ENCODE measurements at regions not wholly inside any gene's neighbourhood (a gene's known extent, or its start where the extent isn't known, plus 50 kb on each side); places are given as distances from the start of the nearest gene placed in this dataset.

GRCh38 chr6:99219788-99220187 lies 129.7 kb downstream of the FAXC start:
- DNase-seq (ENCODE audit: extremely low read depth in 1 of 11, low read depth in 9 of 11, low spot score in 4 of 11): no peak

GRCh38 chr6:99216959-99217358 lies 132.5 kb downstream of the FAXC start:
- DNase-seq (ENCODE audit: extremely low read depth in 1 of 11, low read depth in 9 of 11, low spot score in 4 of 11): no peak

GRCh38 chr6:99195986-99196655 lies 153.4 kb downstream of the FAXC start:
- peak in 3 of 11 donors; percentile 2 to 31 (median 12) for DNase-seq (ENCODE audit: extremely low read depth in 1 of 11, low read depth in 9 of 11, low spot score in 4 of 11)

GRCh38 chr6:99192561-99192960 lies 156.9 kb downstream of the FAXC start:
- DNase-seq (ENCODE audit: extremely low read depth in 1 of 11, low read depth in 9 of 11, low spot score in 4 of 11): no peak

- DNase-seq (ENCODE audit: extremely low read depth in 1 of 11, low read depth in 9 of 11, low spot score in 4 of 11): no peak
Measured at GRCh38 chr6:99189823-99190721, 159.4 kb downstream of the FAXC start.

GRCh38 chr6:99187429-99187828 lies 162.0 kb downstream of the FAXC start:
- no peak for DNase-seq (ENCODE audit: extremely low read depth in 1 of 11, low read depth in 9 of 11, low spot score in 4 of 11)

GRCh38 chr6:99186417-99186816 lies 163.1 kb downstream of the FAXC start:
- DNase-seq (ENCODE audit: extremely low read depth in 1 of 11, low read depth in 9 of 11, low spot score in 4 of 11): no peak

- DNase-seq (ENCODE audit: extremely low read depth in 1 of 11, low read depth in 9 of 11, low spot score in 4 of 11): no peak
Measured at GRCh38 chr6:99185525-99185924, 163.9 kb downstream of the FAXC start.

GRCh38 chr6:99184696-99185095 lies 164.8 kb downstream of the FAXC start:
- no peak for DNase-seq (ENCODE audit: extremely low read depth in 1 of 11, low read depth in 9 of 11, low spot score in 4 of 11)

GRCh38 chr6:99183066-99183465 lies 166.4 kb downstream of the FAXC start:
- DNase-seq (ENCODE audit: extremely low read depth in 1 of 11, low read depth in 9 of 11, low spot score in 4 of 11): no peak

DNA sequence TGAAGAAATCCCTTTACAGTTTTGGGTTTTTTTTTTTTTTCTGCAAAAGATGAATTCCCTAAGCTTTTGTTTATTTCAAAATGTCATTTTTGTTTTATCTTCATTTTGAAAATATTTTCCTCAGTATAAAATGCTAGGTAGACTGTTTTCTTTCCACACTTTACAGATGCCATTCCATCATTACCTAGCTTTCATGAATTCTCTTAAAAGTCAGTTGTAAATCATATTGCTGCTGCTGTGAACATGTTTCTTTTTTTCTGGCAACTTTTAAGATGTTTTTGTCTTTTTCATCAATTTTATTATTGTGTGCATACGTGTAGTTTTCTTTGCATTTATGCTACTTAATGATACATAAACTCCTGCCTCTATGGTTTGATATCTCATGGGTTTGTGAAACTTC lies 168.3 kb downstream of the FAXC start:
- no peak for DNase-seq (ENCODE audit: extremely low read depth in 1 of 11, low read depth in 9 of 11, low spot score in 4 of 11)

DNA sequence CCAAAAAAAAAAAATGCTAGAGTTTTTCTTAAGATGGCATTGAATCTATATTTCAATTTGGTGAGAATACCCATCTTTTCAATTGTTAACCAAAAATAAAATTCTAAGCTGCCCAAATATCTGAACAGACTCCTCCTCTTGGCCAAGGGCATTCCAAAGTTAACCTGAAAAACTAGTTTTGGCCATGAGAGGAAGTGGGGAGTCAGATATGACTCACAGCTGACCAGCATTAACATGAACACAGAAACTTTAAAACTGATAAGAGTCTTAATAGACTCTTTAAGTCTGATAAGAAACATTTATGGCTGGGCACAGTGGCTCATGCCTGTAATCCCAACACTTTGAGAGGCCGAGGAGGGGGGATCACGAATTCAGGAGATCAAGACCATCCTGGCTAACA lies 171.3 kb downstream of the FAXC start:
- no peak for DNase-seq (ENCODE audit: extremely low read depth in 1 of 11, low read depth in 9 of 11, low spot score in 4 of 11)

DNA sequence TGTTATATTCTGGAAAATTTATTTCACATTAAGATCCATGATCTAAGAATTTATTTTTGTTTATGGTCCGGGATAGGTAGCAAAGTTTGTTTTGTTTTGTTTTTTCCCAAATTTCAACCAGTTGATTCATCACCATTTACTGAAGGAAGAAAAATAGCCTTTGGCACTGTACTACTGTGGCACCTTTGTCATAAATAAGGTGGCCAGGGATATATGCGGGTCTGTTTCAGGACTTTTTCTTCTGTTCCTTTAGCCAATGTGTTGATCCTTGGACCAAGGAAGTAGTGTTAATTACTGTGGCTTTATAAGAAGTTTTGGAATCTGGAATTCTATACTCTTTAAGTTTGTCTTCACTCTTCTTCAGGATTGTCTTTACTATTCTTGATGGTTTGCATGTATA lies 171.7 kb downstream of the FAXC start:
- no peak for DNase-seq (ENCODE audit: extremely low read depth in 1 of 11, low read depth in 9 of 11, low spot score in 4 of 11)

DNA sequence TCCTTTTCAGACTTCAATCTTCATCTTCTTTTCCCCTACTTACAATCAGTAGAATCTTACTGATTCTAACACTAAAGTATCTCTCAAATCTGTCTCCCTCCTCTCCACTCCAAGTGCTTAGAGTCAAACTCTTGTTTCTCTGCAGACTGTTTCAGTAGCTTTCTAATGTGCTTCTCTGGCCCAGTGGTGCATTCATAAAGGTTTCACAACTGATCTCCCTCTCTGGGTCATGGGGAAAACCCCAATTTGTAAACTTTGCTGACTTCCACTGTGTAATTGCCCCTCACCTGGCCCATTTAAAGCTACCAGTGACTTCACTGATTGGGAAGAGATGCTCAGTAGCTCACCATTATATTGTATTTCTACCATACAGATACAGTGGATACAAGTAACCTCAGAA lies 183.6 kb downstream of the FAXC start:
- no peak for DNase-seq (ENCODE audit: extremely low read depth in 1 of 11, low read depth in 9 of 11, low spot score in 4 of 11)

DNA sequence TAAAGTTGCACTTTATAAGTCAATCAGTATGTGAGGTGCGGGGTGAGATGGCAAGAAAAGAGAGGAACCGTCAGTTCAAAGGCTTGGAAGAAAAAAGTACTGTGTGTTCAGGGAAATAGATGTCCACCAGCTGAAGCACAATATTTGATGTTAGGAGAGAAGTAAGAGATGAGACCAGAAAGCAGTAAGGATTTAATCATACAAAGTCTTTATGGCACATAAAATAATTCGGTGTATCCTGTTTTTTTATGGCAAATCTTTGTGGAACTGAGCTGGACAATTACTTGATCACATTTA lies 197.2 kb downstream of the FAXC start:
- no peak for DNase-seq (ENCODE audit: extremely low read depth in 1 of 11, low read depth in 9 of 11, low spot score in 4 of 11)

DNA sequence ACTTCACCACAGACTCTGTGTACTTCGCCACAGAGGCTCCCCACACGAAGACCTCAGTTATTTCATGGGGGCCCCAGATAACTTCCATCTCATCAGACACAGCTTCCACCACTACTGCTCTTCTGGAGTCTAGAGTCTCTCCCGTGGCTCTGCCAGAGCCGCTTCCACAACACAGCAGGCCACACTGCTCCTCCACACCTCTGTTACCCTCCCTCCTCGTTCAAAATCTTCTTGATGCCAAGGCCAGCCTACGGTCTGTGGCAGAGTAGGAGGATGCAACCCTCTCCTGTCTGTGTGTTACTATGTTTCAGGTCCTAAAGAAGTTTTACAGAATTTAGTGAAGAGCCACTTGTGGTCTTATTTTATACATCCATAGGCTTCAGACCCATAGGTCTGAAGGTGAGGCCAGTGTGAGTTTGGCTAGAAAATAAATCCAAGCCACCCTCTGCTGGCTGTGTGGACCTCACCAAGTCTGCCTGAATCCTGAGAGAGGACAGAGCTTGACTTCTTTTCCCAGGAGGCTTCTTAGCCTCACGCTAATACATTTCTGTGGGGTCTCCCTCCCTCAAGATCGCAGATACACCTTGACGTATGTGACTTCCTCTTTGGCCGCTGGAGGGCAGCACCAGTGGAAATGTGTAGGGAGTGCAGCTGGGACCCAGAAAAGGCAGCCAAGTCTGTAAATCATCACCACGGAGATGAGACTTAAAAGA lies 197.7 kb downstream of the FAXC start:
- DNase-seq (ENCODE audit: extremely low read depth in 1 of 11, low read depth in 9 of 11, low spot score in 4 of 11): peak in 10 of 11 donors; percentile 6 to 32 (median 14)

GRCh38 chr6:99148761-99149160 lies 200.7 kb downstream of the FAXC start:
- no peak for DNase-seq (ENCODE audit: extremely low read depth in 1 of 11, low read depth in 9 of 11, low spot score in 4 of 11)

DNA sequence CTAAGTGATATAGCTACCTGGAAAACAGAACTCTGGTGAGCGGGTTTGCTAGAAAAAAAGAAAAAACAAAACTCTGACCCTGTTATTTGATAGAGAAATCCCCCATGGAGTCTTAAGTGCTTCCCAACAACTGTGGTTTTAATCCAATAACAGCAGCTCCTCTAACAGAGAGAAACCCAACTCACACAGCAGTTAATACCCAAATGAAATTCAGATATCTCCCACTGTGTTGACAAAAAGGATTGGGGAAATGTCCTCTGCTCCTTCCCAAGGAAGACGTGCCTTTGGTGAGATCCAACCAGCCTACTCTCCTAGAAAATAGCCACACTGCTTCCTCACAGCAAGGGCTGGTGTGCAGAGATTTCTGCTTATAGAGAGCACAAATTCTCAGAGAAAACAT lies 200.4 kb upstream of the FBXL4 start:
- no peak for DNase-seq (ENCODE audit: extremely low read depth in 1 of 11, low read depth in 9 of 11, low spot score in 4 of 11)

DNA sequence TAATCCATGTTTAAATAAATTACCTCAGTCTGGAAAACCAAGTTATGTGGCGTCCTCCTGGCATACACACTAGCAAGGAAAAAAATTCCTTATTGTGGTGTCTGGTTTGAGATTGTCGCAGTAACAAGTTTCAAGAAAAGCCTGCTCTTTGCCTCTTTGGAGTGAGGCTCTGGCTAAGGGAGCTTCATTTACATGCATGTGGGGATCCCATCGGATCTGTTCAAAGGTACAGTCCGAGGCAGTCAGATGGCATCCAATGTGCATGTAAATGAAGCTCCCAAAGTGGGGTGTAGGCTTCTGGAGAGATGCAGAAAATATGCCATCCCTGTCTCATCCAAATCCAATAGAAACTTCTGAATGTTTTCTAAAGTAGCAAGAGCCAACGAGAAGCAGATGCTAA lies 199.5 kb upstream of the FBXL4 start:
- no peak for DNase-seq (ENCODE audit: extremely low read depth in 1 of 11, low read depth in 9 of 11, low spot score in 4 of 11)

GRCh38 chr6:99146711-99147110 lies 199.0 kb upstream of the FBXL4 start:
- no peak for DNase-seq (ENCODE audit: extremely low read depth in 1 of 11, low read depth in 9 of 11, low spot score in 4 of 11)
